HG03439 (cell line): ENCODE measurements at regions not wholly inside any gene's neighbourhood (a gene's known extent, or its start where the extent isn't known, plus 50 kb on each side); places are given as distances from the start of the nearest gene placed in this dataset.

Experiments used
- ATAC-seq: cut with Tn5 transposase; IDR thresholded peaks from one replicate; pipeline ENCODE4 v1.9.1; 2021; ENCODE audit warnings: mild to moderate bottlenecking, moderate library complexity; ENCODE audit not compliant: unreplicated experiment

- ATAC-seq = no peak
Measured at GRCh38 chr2:145124085-145124484, 604.2 kb upstream of the ZEB2 start.

GRCh38 chr2:145123606-145124005 is 603.7 kb upstream of the ZEB2 start:
- ATAC-seq = no peak

DNA sequence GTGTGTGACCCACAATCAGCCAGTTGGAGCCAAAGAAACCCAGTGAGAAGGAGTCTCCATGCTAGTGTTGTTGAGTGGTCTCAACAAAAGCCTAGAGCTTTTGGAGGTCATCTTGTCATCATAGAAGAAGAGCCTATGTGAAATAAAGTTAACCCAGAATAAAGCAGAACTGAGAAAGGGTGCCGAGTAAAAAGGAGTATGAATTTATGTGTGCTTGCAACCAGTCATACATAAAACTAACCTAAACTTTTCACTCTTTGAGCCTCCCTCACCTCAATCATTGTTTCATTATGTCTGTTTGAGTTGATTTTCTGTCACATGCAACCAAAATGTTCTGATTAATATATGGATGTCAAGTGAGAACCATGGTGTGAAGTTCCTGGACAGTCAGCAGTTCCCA is 599.3 kb upstream of the ZEB2 start:
- no peak for ATAC-seq

GRCh38 chr2:145116834-145117725 is 597.2 kb upstream of the ZEB2 start:
- no peak for ATAC-seq

DNA sequence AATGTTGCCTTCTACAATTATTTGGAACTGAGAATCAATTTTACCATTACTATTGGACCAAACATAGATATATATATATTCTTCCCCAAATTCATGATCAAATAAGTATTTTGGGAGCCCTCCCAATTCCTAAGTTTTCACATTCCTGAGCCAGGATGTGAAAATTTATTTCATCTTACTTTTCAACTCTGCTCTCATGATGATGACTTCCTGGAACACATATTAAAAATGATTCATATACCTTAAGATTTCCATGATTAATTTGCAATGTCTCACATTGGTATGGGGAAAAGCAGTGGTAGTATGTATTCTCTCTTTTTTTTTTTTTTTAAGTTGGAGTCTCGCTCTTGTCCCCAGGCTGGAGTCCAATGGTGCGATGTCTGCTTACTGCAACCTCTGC is 596.1 kb upstream of the ZEB2 start:
- no peak for ATAC-seq

DNA sequence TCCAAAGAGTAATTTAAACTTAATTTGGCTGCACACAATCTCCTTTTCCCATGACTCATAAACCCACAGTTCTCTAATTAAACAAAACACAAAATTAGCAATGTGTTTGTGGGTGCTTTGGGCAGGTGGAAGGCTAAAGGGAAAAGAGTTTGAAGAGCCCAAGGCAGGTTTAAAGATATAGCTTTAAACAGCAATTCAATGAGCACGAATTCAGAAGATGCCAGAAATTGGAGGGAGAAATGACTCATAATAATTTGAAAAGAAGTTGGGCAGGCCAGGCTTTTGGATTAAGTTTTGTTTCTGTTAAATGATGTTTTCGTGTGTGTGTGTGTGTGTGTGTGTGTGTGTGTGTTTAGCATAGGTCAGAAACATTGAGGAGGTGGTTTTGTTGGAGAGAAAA is 594.8 kb upstream of the ZEB2 start:
- ATAC-seq = no peak

GRCh38 chr2:145112467-145112866 is 592.5 kb upstream of the ZEB2 start:
- no peak for ATAC-seq

- no peak for ATAC-seq
Measured at GRCh38 chr2:145110668-145111356, 590.9 kb upstream of the ZEB2 start.

GRCh38 chr2:145108959-145109710 is 589.2 kb upstream of the ZEB2 start:
- ATAC-seq = no peak

DNA sequence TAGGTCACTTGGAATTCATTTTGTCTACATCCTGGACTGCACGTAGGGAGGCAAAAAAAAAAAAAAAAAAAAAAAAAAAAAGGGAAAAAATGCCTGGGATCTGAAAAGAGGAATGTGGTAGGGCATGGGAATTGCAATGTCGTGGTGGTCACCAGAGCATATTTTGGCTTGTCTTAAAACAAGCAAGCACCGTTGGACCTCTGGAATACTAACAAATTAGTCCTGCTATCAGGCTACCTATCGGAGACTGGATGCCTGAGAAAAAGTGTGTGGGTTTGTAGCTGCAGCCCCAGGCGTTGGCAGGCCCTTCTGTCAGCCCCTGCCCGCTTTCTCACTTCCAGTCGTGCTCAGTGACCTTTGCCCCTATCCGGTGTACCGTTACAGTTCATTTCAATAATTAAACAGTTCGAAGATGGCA is 588.5 kb upstream of the ZEB2 start:
- ATAC-seq = no peak

DNA sequence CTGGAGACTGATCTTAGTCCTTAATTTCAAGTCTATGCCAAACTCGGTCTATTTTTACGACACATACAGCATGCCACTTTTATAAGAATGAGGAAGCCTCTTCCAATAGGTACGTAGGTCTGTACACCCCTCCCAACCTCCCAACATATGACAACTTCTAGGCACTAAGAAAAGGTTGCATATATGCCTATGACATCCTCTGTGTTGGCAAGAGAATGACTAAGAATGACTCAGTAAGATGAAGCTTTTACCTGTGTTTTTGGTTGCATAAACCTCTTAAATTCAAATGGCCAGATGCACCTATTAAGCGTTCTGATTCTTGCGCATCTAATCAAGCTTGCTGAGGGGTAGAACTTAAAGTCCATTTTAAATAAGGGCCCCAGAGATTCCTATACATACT is 586.4 kb upstream of the ZEB2 start:
- no peak for ATAC-seq

- no peak for ATAC-seq
Measured at GRCh38 chr2:145102706-145103105, 582.8 kb upstream of the ZEB2 start.

DNA sequence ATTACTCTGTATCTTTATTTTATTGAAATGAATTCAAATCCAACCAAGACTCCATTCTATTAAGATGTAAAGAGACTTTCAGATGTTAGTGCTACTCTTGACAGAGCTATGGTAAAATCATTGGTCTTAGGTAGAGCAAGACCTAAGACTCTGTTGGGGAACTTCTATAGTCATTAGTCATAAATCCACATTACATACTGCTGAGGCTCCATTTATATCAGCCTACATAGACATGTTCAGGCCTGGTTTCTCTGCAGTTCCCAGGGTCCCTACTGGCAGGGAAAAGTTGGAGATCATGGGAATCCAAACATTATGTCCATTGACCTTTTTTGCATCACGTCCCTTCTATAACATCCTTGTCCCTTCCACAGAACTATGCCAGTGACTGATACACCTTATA is 580.4 kb upstream of the ZEB2 start:
- ATAC-seq = no peak

GRCh38 chr2:145096582-145096981 is 576.7 kb upstream of the ZEB2 start:
- no peak for ATAC-seq

GRCh38 chr2:145095641-145096435 is 575.9 kb upstream of the ZEB2 start:
- ATAC-seq = no peak

DNA sequence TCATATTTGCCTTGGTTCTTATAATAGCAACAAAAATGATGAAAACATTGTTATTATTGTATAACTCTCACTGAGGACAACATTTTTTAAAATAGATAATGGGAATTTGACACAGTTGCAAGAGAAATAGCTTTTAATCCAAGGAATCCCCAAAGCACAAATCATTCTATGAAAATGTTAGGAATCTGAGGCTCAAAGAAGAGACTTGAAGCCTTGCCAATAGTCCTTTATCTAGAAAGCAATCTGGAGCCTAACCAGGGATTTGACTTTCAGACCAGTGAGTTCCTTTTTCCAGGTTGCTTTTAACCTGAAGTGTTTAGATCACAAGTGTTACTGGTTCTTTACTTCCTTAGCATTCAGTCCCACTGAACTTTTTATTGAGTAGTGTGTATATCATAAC is 574.5 kb upstream of the ZEB2 start:
- ATAC-seq = no peak

- ATAC-seq = no peak
Measured at GRCh38 chr2:145091967-145092366, 572.0 kb upstream of the ZEB2 start.

DNA sequence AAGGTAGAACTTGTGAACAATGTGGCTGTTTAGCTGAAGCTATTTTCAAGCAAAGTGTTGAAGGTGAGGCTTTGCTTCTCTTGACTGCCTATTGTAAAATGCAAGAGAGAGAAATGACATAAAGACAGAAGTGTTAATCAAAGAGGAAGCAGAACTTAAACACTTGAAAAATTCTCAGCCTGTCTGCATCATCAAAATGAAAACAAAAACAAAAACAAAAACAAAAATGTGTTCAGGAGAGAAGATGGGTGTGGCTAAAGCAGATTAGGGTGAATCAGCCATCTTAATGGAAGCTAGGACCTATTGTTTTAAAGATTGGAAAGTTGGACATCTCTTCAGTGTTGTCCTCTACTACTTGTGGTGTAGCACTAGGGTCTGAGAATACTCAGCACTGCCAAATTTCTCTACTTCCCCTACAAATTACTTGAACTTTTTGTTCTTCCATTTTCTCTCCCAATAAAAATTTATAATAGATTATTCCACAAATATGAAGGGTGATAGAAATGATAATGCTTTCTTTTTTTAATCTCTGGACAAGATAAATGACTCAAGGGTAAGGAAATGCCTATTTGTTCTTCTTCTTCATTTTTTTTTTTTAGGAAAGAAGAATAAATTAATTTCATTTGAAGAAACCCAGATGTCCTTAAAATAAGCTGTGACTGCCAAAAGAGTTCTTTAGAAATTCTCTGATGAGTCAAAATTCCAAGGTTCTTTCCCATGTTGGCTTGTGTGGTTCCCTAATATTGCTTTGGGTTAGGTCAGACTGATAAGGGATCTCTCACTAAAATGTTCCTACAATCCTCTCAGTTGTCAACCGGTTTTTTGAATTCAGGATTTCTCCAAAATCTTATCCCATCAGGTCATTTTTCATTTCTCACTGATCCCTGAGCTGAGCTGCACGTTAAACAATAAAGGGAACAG is 571.2 kb upstream of the ZEB2 start:
- ATAC-seq = no peak

DNA sequence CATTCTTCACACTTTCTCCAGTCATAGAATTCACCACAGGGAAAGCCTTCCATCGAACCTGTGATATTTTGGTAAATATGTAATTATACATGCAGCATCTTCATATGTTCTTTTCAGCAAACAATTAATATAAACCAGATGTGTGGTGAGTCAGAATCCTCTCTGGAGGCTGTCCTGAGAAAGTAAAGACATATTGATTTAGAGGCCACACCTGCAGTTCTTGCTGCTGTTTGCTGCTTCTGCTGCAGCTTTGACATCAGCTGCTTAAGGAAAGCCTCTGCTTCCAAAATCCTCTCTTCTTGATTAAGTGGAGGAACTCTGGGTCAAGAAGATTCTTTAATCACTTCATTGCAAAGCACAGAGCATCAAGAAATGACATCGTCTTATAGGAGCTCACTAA is 568.8 kb upstream of the ZEB2 start:
- ATAC-seq = no peak

DNA sequence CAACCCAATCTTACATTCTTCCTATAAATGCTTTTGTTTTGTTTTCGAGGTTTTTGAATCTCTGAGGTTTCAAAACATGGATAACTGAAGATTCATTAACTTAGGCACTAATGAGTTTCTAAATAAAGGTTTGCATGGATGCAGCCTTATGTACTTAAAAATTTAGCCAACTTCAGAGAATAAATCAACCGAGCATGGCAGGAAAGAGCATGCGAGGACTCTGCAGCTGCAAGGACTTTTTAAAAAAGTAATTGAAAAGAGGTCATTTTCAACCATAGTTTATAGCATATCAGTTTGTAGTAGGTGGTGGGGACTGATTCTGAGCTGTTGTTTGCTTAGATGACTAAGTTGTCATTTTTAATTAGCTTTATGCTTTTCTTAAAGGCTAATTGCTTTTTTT is 567.0 kb upstream of the ZEB2 start:
- no peak for ATAC-seq
